ENCODE measurements at regions not wholly inside any gene's neighbourhood (a gene's known extent, or its start where the extent isn't known, plus 50 kb on each side); places are given as distances from the start of the nearest gene placed in this dataset.

GRCh38 chr20:52800734-52801627 is 171.2 kb upstream of the TSHZ2 start:
- no peak for TF ChIP-seq CTCF (conservative IDR thresholded peaks at IDR 0.05)
- no peaks in the 10 kb centered on the region for H3K4me1 ChIP-seq (replicated peaks; ENCODE audit: insufficient read depth)
- CTCF ChIA-PET = no interaction called here
- no peaks in the 10 kb centered on the region for H3K27me3 ChIP-seq (ENCODE audit: insufficient read depth, low read depth)
- POLR2A ChIA-PET (ENCODE audit: unreplicated experiment) = no interaction called here
- no TSS peak for BruUV-seq (replicated peaks)
- no peaks in the 10 kb centered on the region for H3K79me2 ChIP-seq (ENCODE audit: low read depth)
- no peaks in the 10 kb centered on the region for H3K9me2 ChIP-seq (ENCODE audit: insufficient read depth)
- no peaks in the 10 kb centered on the region for H3F3A ChIP-seq (ENCODE audit: insufficient read depth, low read depth)
- no peak overlapping the region for H3K4me2 ChIP-seq
- no peak overlapping the region for H3K27ac ChIP-seq
- H3K36me3 ChIP-seq (ENCODE audit: low read depth) = no peaks in the 10 kb centered on the region
- H3K4me3 ChIP-seq = no peak overlapping the region
- no peaks in the 10 kb centered on the region for H4K20me1 ChIP-seq (ENCODE audit: insufficient read depth)
- no peak for DNase-seq
- intact Hi-C loops (cut with micrococcal nuclease; ENCODE audit: unreplicated experiment) = no loop called here
- H3K9me3 ChIP-seq (ENCODE audit: insufficient read depth, low read depth) = no peaks in the 10 kb centered on the region
- no peak overlapping the region for H2AFZ ChIP-seq

- H3K79me2 ChIP-seq (ENCODE audit: low read depth) = no peaks in the 10 kb centered on the region
- TF ChIP-seq CTCF (conservative IDR thresholded peaks at IDR 0.05) (no peak), EZH2 (IDR thresholded peaks at IDR 0.05; ENCODE audit: low read depth) (no peak)
- ChIA-PET CTCF (no interaction called here), POLR2A (ENCODE audit: unreplicated experiment) (no interaction called here)
- intact Hi-C loops (cut with micrococcal nuclease; ENCODE audit: unreplicated experiment) = no loop called here
- no peaks in the 10 kb centered on the region for H3K36me3 ChIP-seq (ENCODE audit: low read depth)
- no peak overlapping the region for H3K27ac ChIP-seq
- H3K9me3 ChIP-seq (ENCODE audit: insufficient read depth, low read depth) = no peaks in the 10 kb centered on the region
- no peaks in the 10 kb centered on the region for H3F3A ChIP-seq (ENCODE audit: insufficient read depth, low read depth)
- peaks cover 3% of the 10 kb centered on the region; the same call in 1 of the 2 replicates for H3K27me3 ChIP-seq (ENCODE audit: insufficient read depth, low read depth)
- no peaks in the 10 kb centered on the region for H3K9me2 ChIP-seq (ENCODE audit: insufficient read depth)
- no peak overlapping the region for H3K4me2 ChIP-seq
- H2AFZ ChIP-seq = no peak overlapping the region
- H3K4me3 ChIP-seq = no peak overlapping the region
- H3K4me1 ChIP-seq (replicated peaks; ENCODE audit: insufficient read depth) = no peaks in the 10 kb centered on the region
- DNase-seq = no peak
- no TSS peak for BruUV-seq (replicated peaks)
- H4K20me1 ChIP-seq (ENCODE audit: insufficient read depth) = no peaks in the 10 kb centered on the region
Observed at GRCh38 chr20:52799130-52799529, 173.0 kb upstream of the TSHZ2 start.

DNA sequence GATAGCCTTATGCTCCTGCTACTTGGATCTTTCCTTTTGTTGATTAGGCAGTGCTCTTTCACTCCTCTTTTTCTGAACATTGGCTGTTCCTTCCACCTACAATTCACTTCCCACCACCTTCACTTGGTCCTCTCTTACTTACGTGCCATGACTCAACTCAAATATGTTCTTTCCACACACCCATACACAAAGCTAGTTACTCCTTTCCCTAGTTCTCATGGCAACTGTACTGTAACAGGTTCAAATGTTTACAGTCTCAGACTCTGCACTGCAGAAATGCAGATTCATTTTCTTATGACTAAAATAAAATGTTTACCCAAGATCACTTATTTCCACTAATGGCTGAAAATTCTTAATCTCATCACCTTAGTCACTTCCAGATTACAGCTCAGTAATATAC is 174.0 kb upstream of the TSHZ2 start:
- Histone ChIP-seq H4K20me1 (ENCODE audit: insufficient read depth) (no peaks in the 10 kb centered on the region), H3K36me3 (ENCODE audit: low read depth) (no peaks in the 10 kb centered on the region), H2AFZ (no peak overlapping the region), H3K9me3 (ENCODE audit: insufficient read depth, low read depth) (no peaks in the 10 kb centered on the region), H3K4me3 (no peak overlapping the region), H3K27me3 (ENCODE audit: insufficient read depth, low read depth) (peaks cover 12% of the 10 kb centered on the region; the same call in 1 of the 2 replicates), H3K9me2 (ENCODE audit: insufficient read depth) (no peaks in the 10 kb centered on the region), H3K4me1 (replicated peaks; ENCODE audit: insufficient read depth) (no peaks in the 10 kb centered on the region), H3F3A (ENCODE audit: insufficient read depth, low read depth) (no peaks in the 10 kb centered on the region), H3K27ac (no peak overlapping the region), H3K4me2 (no peak overlapping the region), H3K79me2 (ENCODE audit: low read depth) (no peaks in the 10 kb centered on the region)
- no TSS peak for BruUV-seq (replicated peaks)
- POLR2A ChIA-PET (ENCODE audit: unreplicated experiment) = no interaction called here
- intact Hi-C loops (cut with micrococcal nuclease; ENCODE audit: unreplicated experiment) = no loop called here
- CTCF ChIA-PET = no interaction called here
- TF ChIP-seq CTCF (conservative IDR thresholded peaks at IDR 0.05) = no peak
- TF ChIP-seq EZH2 (IDR thresholded peaks at IDR 0.05; ENCODE audit: low read depth) = no peak
- DNase-seq = no peak

Measured in PC-9 (cell line).